ENCODE measurements at regions not wholly inside any gene's neighbourhood (a gene's known extent, or its start where the extent isn't known, plus 50 kb on each side); places are given as distances from the start of the nearest gene placed in this dataset.

GRCh38 chr4:161101881-161102280, 1061.9 kb downstream of the FSTL5 start:
- no peak for DNase-seq

GRCh38 chr4:161097821-161098220, 1066.0 kb downstream of the FSTL5 start:
- peak; percentile 38 for DNase-seq

- no peak for DNase-seq
These were observed 1102.8 kb downstream of the FSTL5 start for GRCh38 chr4:161061046-161061445.
